Dedifferentiated amniotic fluid mesenchymal stem cell (primary cell): ENCODE measurements at regions not wholly inside any gene's neighbourhood (a gene's known extent, or its start where the extent isn't known, plus 50 kb on each side); places are given as distances from the start of the nearest gene placed in this dataset.

Experiments
- DNase-seq: peaks from one replicate; pipeline ENCODE4 v3.0.0-alpha.2; 2016; ENCODE audit errors: extremely low spot score

GRCh38 chr15:31510057-31510456 is 183.4 kb downstream of the KLF13 start:
- no peak for DNase-seq

GRCh38 chr15:31511707-31512310 is 185.2 kb downstream of the KLF13 start:
- DNase-seq = no peak

GRCh38 chr15:31513178-31513577 is 186.5 kb downstream of the KLF13 start:
- no peak for DNase-seq

- no peak for DNase-seq
Measured at GRCh38 chr15:31516440-31516839, 189.8 kb downstream of the KLF13 start.

- no peak for DNase-seq
Measured at GRCh38 chr15:31516874-31517273, 190.2 kb downstream of the KLF13 start.

GRCh38 chr15:31517711-31518110 is 191.1 kb downstream of the KLF13 start:
- DNase-seq = no peak

- no peak for DNase-seq
Measured at GRCh38 chr15:31522028-31522427, 195.4 kb downstream of the KLF13 start.

GRCh38 chr15:31523027-31523654 is 196.5 kb downstream of the KLF13 start:
- DNase-seq = no peak

- DNase-seq = no peak
Measured at GRCh38 chr15:31523655-31524049, 197.0 kb downstream of the KLF13 start.

GRCh38 chr15:31525185-31525695 is 198.6 kb downstream of the KLF13 start:
- DNase-seq = no peak

GRCh38 chr15:31525988-31526665 is 199.5 kb downstream of the KLF13 start:
- no peak for DNase-seq

GRCh38 chr15:31526916-31527690 is 200.5 kb downstream of the KLF13 start:
- DNase-seq = no peak

GRCh38 chr15:31528846-31529245 is 202.2 kb downstream of the KLF13 start:
- no peak for DNase-seq

- no peak for DNase-seq
Measured at GRCh38 chr15:31537770-31538592, 211.3 kb downstream of the KLF13 start.

GRCh38 chr15:31540633-31541032 is 214.0 kb downstream of the KLF13 start:
- no peak for DNase-seq

GRCh38 chr15:31544361-31544760 is 217.7 kb downstream of the KLF13 start:
- no peak for DNase-seq

- no peak for DNase-seq
Measured at GRCh38 chr15:31545257-31545656, 218.6 kb downstream of the KLF13 start.

- DNase-seq = no peak
Measured at GRCh38 chr15:31550211-31550977, 223.8 kb downstream of the KLF13 start.

- no peak for DNase-seq
Measured at GRCh38 chr15:31551323-31551722, 224.7 kb downstream of the KLF13 start.

GRCh38 chr15:31552482-31553099 is 226.0 kb downstream of the KLF13 start:
- DNase-seq = no peak
